ENCODE measurements at regions not wholly inside any gene's neighbourhood (a gene's known extent, or its start where the extent isn't known, plus 50 kb on each side); places are given as distances from the start of the nearest gene placed in this dataset.

- Histone ChIP-seq H3K27me3 (ENCODE audit: control insufficient read depth in 3 of 3, insufficient read depth in 3 of 3, low read length in 2 of 3) (no peaks in the 10 kb centered on the region), H3K27ac (ENCODE audit: low read depth in 1 of 2, low read length in 1 of 2) (no peak overlapping the region), H3K36me3 (ENCODE audit: control insufficient read depth in 4 of 4, insufficient read depth in 4 of 4, low read length in 4 of 4) (no peaks in the 10 kb centered on the region), H3K9me3 (ENCODE audit: control insufficient read depth in 4 of 4, insufficient read depth in 3 of 4, low read length in 3 of 4) (no peaks in the 10 kb centered on the region), H3K4me3 (no peak overlapping the region), H3K9ac (ENCODE audit: insufficient read depth in 1 of 2, low read length in 2 of 2) (no peak overlapping the region), H3K4me1 (ENCODE audit: control insufficient read depth in 5 of 5, insufficient read depth in 5 of 5, low read length in 5 of 5) (peaks cover 0 to 5% (median 0%) of the 10 kb centered on the region in 5 donors)
- DNase-seq = peak in 1 of 3 donors; percentile 46
- no peak for ATAC-seq (ENCODE audit: insufficient read depth, low FRiP score)
- TF ChIP-seq CTCF (IDR thresholded peaks at IDR 0.05; ENCODE audit: control extremely low read depth, extremely low read depth) = no peak
- 25 to 32% methylated on average over 6 of the region's 6 CpGs for WGBS, 2 donors
Measured at GRCh38 chr21:35720208-35720731, 340.1 kb downstream of the SETD4 start.

DNA sequence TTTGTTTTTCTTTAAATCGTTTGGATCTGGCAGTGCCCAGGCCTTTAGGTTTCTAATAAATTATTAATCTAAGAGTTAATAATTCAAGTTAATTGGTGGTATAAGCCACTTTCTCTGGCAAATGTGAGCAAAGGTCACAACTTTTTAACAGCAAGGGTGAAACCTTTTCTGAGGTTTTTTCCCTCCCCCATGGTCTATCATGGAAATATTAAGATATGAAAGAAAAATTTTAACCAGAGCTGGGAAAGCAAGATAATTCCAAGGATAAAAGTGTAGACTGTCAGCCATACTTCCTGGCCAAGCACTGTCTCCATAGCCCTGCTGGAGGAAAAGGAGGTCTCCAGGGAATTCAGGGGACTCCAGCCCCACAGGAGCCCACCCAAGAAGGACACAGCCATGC, 341.2 kb downstream of the SETD4 start:
- Histone ChIP-seq H3K27ac (ENCODE audit: low read depth in 1 of 2, low read length in 1 of 2) (no peak overlapping the region), H3K36me3 (ENCODE audit: control insufficient read depth in 4 of 4, insufficient read depth in 4 of 4, low read length in 4 of 4) (no peaks in the 10 kb centered on the region), H3K9ac (ENCODE audit: insufficient read depth in 1 of 2, low read length in 2 of 2) (no peak overlapping the region), H3K4me3 (no peak overlapping the region), H3K9me3 (ENCODE audit: control insufficient read depth in 4 of 4, insufficient read depth in 3 of 4, low read length in 3 of 4) (peaks cover 0 to 1% (median 0%) of the 10 kb centered on the region in 4 donors), H3K4me1 (ENCODE audit: control insufficient read depth in 5 of 5, insufficient read depth in 5 of 5, low read length in 5 of 5) (peaks cover 0 to 5% (median 0%) of the 10 kb centered on the region in 5 donors), H3K27me3 (ENCODE audit: control insufficient read depth in 3 of 3, insufficient read depth in 3 of 3, low read length in 2 of 3) (no peaks in the 10 kb centered on the region)
- DNase-seq = no peak
- 69 to 82% methylated on average over 1 of the region's 1 CpG for WGBS, 2 donors
- no peak for ATAC-seq (ENCODE audit: insufficient read depth, low FRiP score)
- TF ChIP-seq CTCF (IDR thresholded peaks at IDR 0.05; ENCODE audit: control extremely low read depth, extremely low read depth) = no peak

DNA sequence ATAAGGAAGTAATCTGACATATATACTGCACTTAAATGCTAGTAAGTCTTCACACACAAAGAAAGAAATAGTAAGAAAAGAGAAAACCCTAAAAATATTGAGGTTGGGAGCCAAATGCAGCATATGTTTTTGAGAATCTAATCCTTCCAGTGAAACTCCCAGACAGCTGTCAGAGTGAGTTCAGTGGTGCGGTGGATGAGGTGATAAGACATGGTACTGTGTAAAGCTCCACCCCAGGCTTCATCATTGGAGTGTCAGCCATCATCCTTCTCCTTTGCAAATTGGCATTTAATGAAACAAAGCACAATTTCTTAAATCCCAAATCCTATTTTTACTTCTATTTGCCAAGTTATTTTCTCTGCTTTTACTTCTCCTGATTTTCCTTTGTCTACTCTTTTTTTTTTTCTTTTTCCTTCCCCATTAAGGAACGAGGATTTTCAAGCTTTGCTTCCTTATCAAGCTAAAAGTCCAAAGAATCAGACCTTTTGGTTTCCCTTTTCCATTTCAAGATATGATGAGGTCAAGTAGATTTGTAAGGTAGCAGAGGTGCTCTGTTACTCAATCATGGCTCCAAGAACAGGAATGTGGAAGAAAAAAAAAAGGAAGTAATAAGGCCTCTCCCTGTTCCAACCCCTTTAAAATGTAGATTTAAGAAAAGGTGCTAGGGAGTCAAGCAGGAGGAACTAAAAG, 343.3 kb downstream of the SETD4 start:
- Histone ChIP-seq H3K27me3 (ENCODE audit: control insufficient read depth in 3 of 3, insufficient read depth in 3 of 3, low read length in 2 of 3) (no peaks in the 10 kb centered on the region), H3K4me3 (no peak overlapping the region), H3K36me3 (ENCODE audit: control insufficient read depth in 4 of 4, insufficient read depth in 4 of 4, low read length in 4 of 4) (no peaks in the 10 kb centered on the region), H3K9ac (ENCODE audit: insufficient read depth in 1 of 2, low read length in 2 of 2) (no peak overlapping the region), H3K9me3 (ENCODE audit: control insufficient read depth in 4 of 4, insufficient read depth in 3 of 4, low read length in 3 of 4) (peaks cover 0 to 3% (median 0%) of the 10 kb centered on the region in 4 donors), H3K4me1 (ENCODE audit: control insufficient read depth in 5 of 5, insufficient read depth in 5 of 5, low read length in 5 of 5) (peaks cover 0 to 5% (median 0%) of the 10 kb centered on the region in 5 donors), H3K27ac (ENCODE audit: low read depth in 1 of 2, low read length in 1 of 2) (no peak overlapping the region)
- no peak for TF ChIP-seq CTCF (IDR thresholded peaks at IDR 0.05; ENCODE audit: control extremely low read depth, extremely low read depth)
- 44 to 61% methylated on average over 2 of the region's 2 CpGs for WGBS, 2 donors
- ATAC-seq (ENCODE audit: insufficient read depth, low FRiP score) (no peak), DNase-seq (peak in 1 of 3 donors; percentile 21)
